ENCODE measurements at regions not wholly inside any gene's neighbourhood (a gene's known extent, or its start where the extent isn't known, plus 50 kb on each side); places are given as distances from the start of the nearest gene placed in this dataset.

GRCh38 chr10:129405389-129405788 lies 61.7 kb upstream of the MGMT start:
- TF ChIP-seq CTCF (IDR thresholded peaks at IDR 0.05; ENCODE audit: poor library complexity) = no peak
- no peak for TF ChIP-seq EZH2 (IDR thresholded peaks at IDR 0.05; ENCODE audit: borderline replicate concordance)
- no peak for TF ChIP-seq EZH2phosphoT487 (IDR thresholded peaks at IDR 0.05; ENCODE audit: low read depth, severe bottlenecking, unreplicated experiment)
